Uterus (tissue), 2 donors: ENCODE measurements at regions not wholly inside any gene's neighbourhood (a gene's known extent, or its start where the extent isn't known, plus 50 kb on each side); places are given as distances from the start of the nearest gene placed in this dataset.

ENCODE experiments used
- POLR2A ChIP-seq, 2 donors: fragments of 450-650 bp; IDR thresholded peaks; one replicate each; pipeline ENCODE4 v1.6.1; 2016; ENCODE audit warnings: antibody characterized with exemption in 2 of 2, mild to moderate bottlenecking in 1 of 2, moderate library complexity in 1 of 2
- TF ChIP-seq, protein P1 (sequence below), 4 experiments: fragments of 200-600 bp in 2 of 4; fragments of 450-650 bp in 2 of 4; sonication (generic) in 2 of 4; IDR thresholded peaks; one replicate each; pipeline ENCODE4 v1.5.1; 2016 to 2019; ENCODE audit warnings: antibody characterized with exemption in 4 of 4, mild to moderate bottlenecking in 2 of 4, moderate library complexity in 1 of 4

DNA sequence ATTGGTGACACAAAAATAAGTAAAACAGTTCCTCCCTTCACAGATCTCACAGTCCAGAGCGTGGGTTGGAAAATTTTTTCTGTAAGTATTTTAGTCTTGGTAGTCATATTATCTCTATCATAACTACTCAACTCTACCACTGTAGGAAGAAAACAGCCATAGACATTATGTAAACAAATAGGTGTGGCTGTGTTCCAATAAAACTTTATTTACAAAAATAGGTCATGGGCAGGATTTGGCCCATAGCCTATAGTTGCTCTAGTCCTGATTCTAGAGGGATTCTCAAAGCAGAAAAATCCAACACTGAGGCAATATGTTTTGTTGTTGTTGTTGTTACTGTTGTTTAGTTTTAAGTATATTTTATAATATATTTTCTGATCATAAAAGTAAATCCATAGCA lies 206.1 kb upstream of the GADL1 start:
- TF ChIP-seq, protein P1, sequence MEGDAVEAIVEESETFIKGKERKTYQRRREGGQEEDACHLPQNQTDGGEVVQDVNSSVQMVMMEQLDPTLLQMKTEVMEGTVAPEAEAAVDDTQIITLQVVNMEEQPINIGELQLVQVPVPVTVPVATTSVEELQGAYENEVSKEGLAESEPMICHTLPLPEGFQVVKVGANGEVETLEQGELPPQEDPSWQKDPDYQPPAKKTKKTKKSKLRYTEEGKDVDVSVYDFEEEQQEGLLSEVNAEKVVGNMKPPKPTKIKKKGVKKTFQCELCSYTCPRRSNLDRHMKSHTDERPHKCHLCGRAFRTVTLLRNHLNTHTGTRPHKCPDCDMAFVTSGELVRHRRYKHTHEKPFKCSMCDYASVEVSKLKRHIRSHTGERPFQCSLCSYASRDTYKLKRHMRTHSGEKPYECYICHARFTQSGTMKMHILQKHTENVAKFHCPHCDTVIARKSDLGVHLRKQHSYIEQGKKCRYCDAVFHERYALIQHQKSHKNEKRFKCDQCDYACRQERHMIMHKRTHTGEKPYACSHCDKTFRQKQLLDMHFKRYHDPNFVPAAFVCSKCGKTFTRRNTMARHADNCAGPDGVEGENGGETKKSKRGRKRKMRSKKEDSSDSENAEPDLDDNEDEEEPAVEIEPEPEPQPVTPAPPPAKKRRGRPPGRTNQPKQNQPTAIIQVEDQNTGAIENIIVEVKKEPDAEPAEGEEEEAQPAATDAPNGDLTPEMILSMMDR (IDR thresholded peaks at IDR 0.05): no peak
- TF ChIP-seq POLR2A (IDR thresholded peaks at IDR 0.05): no peak
